IMR-90 (cell line): ENCODE measurements at regions not wholly inside any gene's neighbourhood (a gene's known extent, or its start where the extent isn't known, plus 50 kb on each side); places are given as distances from the start of the nearest gene placed in this dataset.
A peak's percentile ranks its signal among the peaks of the same experiment; 100 is the strongest.

Experiments used
- ATAC-seq: fragments of 200-7000 bp; cut with Tn5 transposase; 2 replicates; pipeline ENCODE4 v1.9.1; 2020; ENCODE audit warnings: low read depth, mild to moderate bottlenecking, moderate library complexity
- BruUV-seq: library from RNA; stranded (reverse); fragments of 400-500 nt; replicated peaks from 2 replicates; lab custom pipeline; 2021; lab: Mats Ljungman, UMichigan
- CTCF ChIA-PET: fragments of 300-600 bp; formaldehyde crosslinking; extraction: SDS; loops from one replicate; lab custom pipeline; 2021; ENCODE audit warnings: antibody characterized with exemption; lab: Yijun Ruan, JAX
- POLR2A ChIA-PET: fragments of 300-600 bp; sonication (Branson Sonifier 250); formaldehyde crosslinking; loops from one replicate; lab custom pipeline; 2022; ENCODE audit warnings: antibody characterized with exemption; ENCODE audit not compliant: unreplicated experiment; lab: Charles Lee
- DNase-seq: peaks from one replicate; pipeline ENCODE4 v3.0.0; 2013
- H2AFZ ChIP-seq: replicated peaks from 2 replicates; pipeline ENCODE3; 2013; ENCODE audit warnings: low read length, mild to moderate bottlenecking; ENCODE audit not compliant: poor library complexity
- H2AK5ac ChIP-seq: 2 replicates; pipeline ENCODE4 v1.6.1; 2013; ENCODE audit warnings: low read depth, low read length, inconsistent platforms
- H2AK9ac ChIP-seq: replicated peaks from 2 replicates; pipeline ENCODE3; 2013; ENCODE audit warnings: mild to moderate bottlenecking, low read depth, low read length, moderate library complexity; ENCODE audit not compliant: poor library complexity
- H2BK120ac ChIP-seq: 2 replicates; pipeline ENCODE4 v1.6.1; 2013; ENCODE audit warnings: low read depth, low read length, inconsistent platforms
- H2BK15ac ChIP-seq: 3 replicates; pipeline ENCODE4 v1.6.1; 2013; ENCODE audit warnings: low read depth, low read length, inconsistent platforms
- H2BK20ac ChIP-seq: 2 replicates; pipeline ENCODE4 v1.6.1; 2013; ENCODE audit warnings: low read depth, mild to moderate bottlenecking, inconsistent platforms, low read length, moderate library complexity
- H2BK5ac ChIP-seq: 2 replicates; pipeline ENCODE4 v1.6.1; 2013; ENCODE audit warnings: mild to moderate bottlenecking, low read depth, low read length, inconsistent platforms; ENCODE audit not compliant: poor library complexity, severe bottlenecking
- H3K14ac ChIP-seq: replicated peaks from 2 replicates; pipeline ENCODE4 v1.6.1; 2013; ENCODE audit warnings: low read depth, low read length, inconsistent platforms
- H3K18ac ChIP-seq: 2 replicates; pipeline ENCODE4 v1.6.1; 2013; ENCODE audit warnings: low read depth, low read length, control low read depth
- H3K23ac ChIP-seq: 2 replicates; pipeline ENCODE4 v1.6.1; 2013; ENCODE audit warnings: low read depth, low read length, inconsistent platforms
- H3K27ac ChIP-seq: 2 replicates; pipeline ENCODE4 v1.5.1; 2013; ENCODE audit warnings: mild to moderate bottlenecking, control low read depth, low read length; ENCODE audit not compliant: insufficient read depth
- H3K27me3 ChIP-seq: 2 replicates; pipeline ENCODE4 v1.6.1; 2013; ENCODE audit warnings: low read length; ENCODE audit not compliant: control insufficient read depth, insufficient read depth
- H3K36me3 ChIP-seq: 2 replicates; pipeline ENCODE4 v1.6.1; 2013; ENCODE audit warnings: low read length, mixed read lengths; ENCODE audit not compliant: control insufficient read depth, insufficient read depth
- H3K4ac ChIP-seq: 2 replicates; pipeline ENCODE4 v1.6.1; 2013; ENCODE audit warnings: low read depth, low read length, inconsistent platforms
- H3K4me1 ChIP-seq: 2 replicates; pipeline ENCODE4 v1.6.1; 2013; ENCODE audit warnings: low read length, mixed read lengths; ENCODE audit not compliant: control insufficient read depth, insufficient read depth
- H3K4me2 ChIP-seq: 2 replicates; pipeline ENCODE4 v1.6.1; 2013; ENCODE audit warnings: low read depth, mild to moderate bottlenecking, control low read depth, low read length, moderate library complexity
- H3K4me3 ChIP-seq: 2 replicates; pipeline ENCODE4 v1.5.1; 2013; ENCODE audit warnings: low read depth, mild to moderate bottlenecking, control low read depth, low read length, moderate library complexity; ENCODE audit not compliant: insufficient read depth
- H3K56ac ChIP-seq: 2 replicates; pipeline ENCODE4 v1.6.1; 2013; ENCODE audit warnings: low read length, inconsistent platforms; ENCODE audit not compliant: insufficient read depth; ENCODE audit errors: extremely low read depth
- H3K79me1 ChIP-seq, 2 experiments: 2 replicates each; pipeline ENCODE4 v1.6.1; 2013; ENCODE audit warnings: low read length in 2 of 2, inconsistent platforms in 1 of 2, low read depth in 1 of 2
- H3K9ac ChIP-seq: 2 replicates; pipeline ENCODE4 v1.6.1; 2013; ENCODE audit warnings: low read depth, low read length, control low read depth
- H3K9me1 ChIP-seq: 2 replicates; pipeline ENCODE4 v1.6.1; 2013; ENCODE audit warnings: low read length, inconsistent platforms; ENCODE audit not compliant: insufficient read depth
- H3K9me3 ChIP-seq: 2 replicates; pipeline ENCODE4 v1.6.1; 2013; ENCODE audit warnings: low read length; ENCODE audit not compliant: control insufficient read depth, insufficient read depth
- H4K20me1 ChIP-seq: 2 replicates; pipeline ENCODE4 v1.6.1; 2013; ENCODE audit warnings: low read length, inconsistent platforms; ENCODE audit not compliant: insufficient read depth
- H4K5ac ChIP-seq: 2 replicates; pipeline ENCODE4 v1.6.1; 2013; ENCODE audit warnings: mild to moderate bottlenecking, low read depth, low read length, control low read depth
- H4K8ac ChIP-seq, 2 experiments: 2 replicates each; pipeline ENCODE4 v1.6.1; 2013; ENCODE audit warnings: low read depth in 2 of 2, low read length in 2 of 2, control low read depth in 1 of 2, inconsistent platforms in 1 of 2
- H4K91ac ChIP-seq: 2 replicates; pipeline ENCODE4 v1.6.1; 2013; ENCODE audit warnings: low read depth, low read length, inconsistent platforms; ENCODE audit not compliant: insufficient read depth
- ELK1 ChIP-seq: fragments of 150-350 bp; IDR thresholded peaks from 2 replicates; pipeline ENCODE4 v1.6.1; 2016; ENCODE audit warnings: low read depth, mild to moderate bottlenecking, low read length, moderate library complexity, borderline replicate concordance
- MAFK ChIP-seq: IDR thresholded peaks from 2 replicates; pipeline ENCODE4 v1.6.1; 2012; ENCODE audit warnings: low read depth, low read length, improper control_type of control experiment
- WGBS, 2 experiments: methylation state at CpG; one replicate each; pipeline versions ENCODE4 v1.1.5 to v1.1.7; 2013; ENCODE audit warnings: missing lambda C conversion rate in 2 of 2; ENCODE audit not compliant: insufficient read length in 1 of 2; ENCODE audit errors: extremely low coverage in 2 of 2; 5-methylcytosine and 5-hydroxymethylcytosine counted together
- dilution Hi-C: fragments of 300-500 bp; cut with HindIII; formaldehyde crosslinking; loops from one replicate; pipeline ENCODE4 v1.14.3; 2018; ENCODE audit warnings: low sequenced_read_pairs; ENCODE audit not compliant: unreplicated experiment
- in situ Hi-C: fragments of 300-500 bp; cut with MboI; formaldehyde crosslinking; loops from 3 replicates; pipeline ENCODE4 v1.14.3; 2019; ENCODE audit warnings: low sequenced_read_pairs, inconsistent platforms, mixed read lengths
- intact Hi-C: fragments of 100-400 bp; cut with micrococcal nuclease; formaldehyde crosslinking; loops from 2 replicates; pipeline ENCODE4 v1.10.0; 2022

GRCh38 chr2:184210329-184210728, 388.0 kb upstream of the ZNF804A start:
- Histone ChIP-seq H3K27ac (no peak overlapping the region), H3K9me1 (no peaks in the 10 kb centered on the region), H2AK5ac (no peak overlapping the region), H3K27me3 (no peaks in the 10 kb centered on the region), H4K5ac (no peak overlapping the region), H4K91ac (no peak overlapping the region), H2BK20ac (no peak overlapping the region), H3K4me1 (no peaks in the 10 kb centered on the region), H3K23ac (no peak overlapping the region), H2BK120ac (no peak overlapping the region), H3K4me3 (no peak overlapping the region), H3K36me3 (no peaks in the 10 kb centered on the region), H3K79me1 (no peaks in the 10 kb centered on the region), H3K9ac (no peak overlapping the region), H4K20me1 (no peaks in the 10 kb centered on the region), H3K9me3 (peaks cover 2% of the 10 kb centered on the region), H3K18ac (no peak overlapping the region), H3K4me2 (no peak overlapping the region), H2BK15ac (no peak overlapping the region), H2BK5ac (no peak overlapping the region), H3K56ac (no peak overlapping the region), H2AFZ (no peak overlapping the region), H3K4ac (no peak overlapping the region), H3K14ac (no peak overlapping the region), H2AK9ac (no peak overlapping the region), H4K8ac (no peak overlapping the region)
- ChIA-PET CTCF (no interaction called here), POLR2A (no interaction called here)
- intact Hi-C loops (no loop called here), dilution Hi-C loops (no loop called here), in situ Hi-C loops (no loop called here)
- ATAC-seq, result no peak
- no TSS peak for BruUV-seq
- peak; percentile 84 for TF ChIP-seq MAFK
- TF ChIP-seq ELK1, result no peak
- WGBS, 2 experiments, result no CpG with 5 or more reads among the region's 3 CpGs
- DNase-seq, result no peak
